Ascending aorta (tissue), 2 donors: ENCODE measurements at regions not wholly inside any gene's neighbourhood (a gene's known extent, or its start where the extent isn't known, plus 50 kb on each side); places are given as distances from the start of the nearest gene placed in this dataset.

ENCODE experiments used
- DNase-seq, 2 donors: peaks; one replicate each; pipeline ENCODE4 v3.0.0-alpha.2; 2019; ENCODE audit warnings: low spot score in 2 of 2
- H3K27ac ChIP-seq, 2 donors: fragments of 200-600 bp; sonication (generic); one replicate each; pipeline ENCODE4 v1.5.1; 2016 to 2017; ENCODE audit warnings: mild to moderate bottlenecking in 1 of 2
- H3K27me3 ChIP-seq: fragments of 200-600 bp; sonication (generic); one replicate; pipeline ENCODE4 v1.5.1; 2017
- H3K36me3 ChIP-seq, 2 donors: fragments of 200-600 bp; sonication (generic); one replicate each; pipeline ENCODE4 v1.5.1; 2016
- H3K4me1 ChIP-seq, 2 donors: fragments of 200-600 bp; sonication (generic); one replicate each; pipeline ENCODE4 v1.5.1; 2016 to 2017; ENCODE audit warnings: mild to moderate bottlenecking in 1 of 2
- H3K4me3 ChIP-seq, 2 donors: fragments of 200-600 bp; sonication (generic); one replicate each; pipeline ENCODE4 v1.5.1; 2016 to 2017; ENCODE audit warnings: mild to moderate bottlenecking in 1 of 2
- H3K9me3 ChIP-seq, 2 donors: fragments of 200-600 bp; sonication (generic); one replicate each; pipeline ENCODE4 v1.5.1; 2016
- CTCF ChIP-seq, 3 experiments: fragments of 200-600 bp in 2 of 3; fragments of 450-650 bp in 1 of 3; sonication (generic) in 2 of 3; IDR thresholded peaks; one replicate each; pipeline ENCODE4 v1.5.1; 2016 to 2019; ENCODE audit warnings: antibody characterized with exemption in 3 of 3, mild to moderate bottlenecking in 1 of 3, moderate library complexity in 1 of 3
- intact Hi-C: fragments of 100-400 bp; cut with DNase I; formaldehyde crosslinking; loops from one replicate; pipeline ENCODE4 v1.15.1; 2023

- Histone ChIP-seq H3K27ac (no peak overlapping the region), H3K27me3 (no peaks in the 10 kb centered on the region), H3K9me3 (no peaks in the 10 kb centered on the region), H3K36me3 (no peaks in the 10 kb centered on the region), H3K4me3 (no peak overlapping the region), H3K4me1 (no peaks in the 10 kb centered on the region)
- DNase-seq: no peak
- TF ChIP-seq CTCF (IDR thresholded peaks at IDR 0.05): no peak
- intact Hi-C loops: no loop called here
Observed at GRCh38 chr2:226352941-226353560, 446.6 kb downstream of the IRS1 start.

GRCh38 chr2:226351711-226352110 lies 447.9 kb downstream of the IRS1 start:
- Histone ChIP-seq H3K27ac (no peak overlapping the region), H3K9me3 (no peaks in the 10 kb centered on the region), H3K4me3 (no peak overlapping the region), H3K27me3 (no peaks in the 10 kb centered on the region), H3K4me1 (no peaks in the 10 kb centered on the region), H3K36me3 (no peaks in the 10 kb centered on the region)
- TF ChIP-seq CTCF (IDR thresholded peaks at IDR 0.05): no peak
- intact Hi-C loops: no loop called here
- no peak for DNase-seq

- intact Hi-C loops: no loop called here
- Histone ChIP-seq H3K27me3 (no peaks in the 10 kb centered on the region), H3K4me3 (no peak overlapping the region), H3K36me3 (no peaks in the 10 kb centered on the region), H3K9me3 (no peaks in the 10 kb centered on the region), H3K4me1 (no peaks in the 10 kb centered on the region), H3K27ac (no peak overlapping the region)
- no peak for TF ChIP-seq CTCF (IDR thresholded peaks at IDR 0.05)
- DNase-seq: no peak
Observed at GRCh38 chr2:226339616-226340015, 460.0 kb downstream of the IRS1 start.

DNA sequence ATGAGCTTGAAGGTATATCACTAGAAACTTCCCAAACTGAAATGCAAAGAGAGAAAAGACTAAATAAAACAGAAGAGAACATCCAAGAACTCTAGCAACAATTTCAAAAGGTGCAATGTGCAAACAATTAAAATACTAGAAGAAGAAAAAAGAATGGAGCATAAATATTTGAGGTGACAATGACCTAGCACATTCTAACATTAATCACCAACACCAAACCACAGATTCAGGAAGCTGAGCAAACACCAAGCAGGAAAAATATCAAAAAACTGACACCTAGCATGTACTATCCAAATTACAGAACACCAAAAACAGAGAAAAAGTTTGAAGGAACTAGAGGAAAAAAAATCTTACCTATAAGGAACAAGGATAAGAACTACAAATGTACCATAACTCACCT lies 460.8 kb downstream of the IRS1 start:
- Histone ChIP-seq H3K27me3 (no peaks in the 10 kb centered on the region), H3K4me3 (no peak overlapping the region), H3K9me3 (no peaks in the 10 kb centered on the region), H3K36me3 (no peaks in the 10 kb centered on the region), H3K4me1 (no peaks in the 10 kb centered on the region), H3K27ac (no peak overlapping the region)
- no peak for TF ChIP-seq CTCF (IDR thresholded peaks at IDR 0.05)
- intact Hi-C loops: no loop called here
- no peak for DNase-seq

GRCh38 chr2:226337941-226338600 lies 461.5 kb downstream of the IRS1 start:
- Histone ChIP-seq H3K9me3 (no peaks in the 10 kb centered on the region), H3K36me3 (no peaks in the 10 kb centered on the region), H3K4me3 (no peak overlapping the region), H3K4me1 (no peaks in the 10 kb centered on the region), H3K27me3 (no peaks in the 10 kb centered on the region), H3K27ac (no peak overlapping the region)
- DNase-seq: no peak
- intact Hi-C loops: no loop called here
- TF ChIP-seq CTCF (IDR thresholded peaks at IDR 0.05): no peak
